HG02884 (cell line): ENCODE measurements at regions not wholly inside any gene's neighbourhood (a gene's known extent, or its start where the extent isn't known, plus 50 kb on each side); places are given as distances from the start of the nearest gene placed in this dataset.
"Not testable (repeated sequence)": the region's sequence is repeated elsewhere in the genome, so short reads cannot be mapped to it uniquely, and the experiment has no call there.

Experiments used
- ATAC-seq: cut with Tn5 transposase; IDR thresholded peaks from one replicate; pipeline ENCODE4 v1.9.1; 2021; ENCODE audit warnings: mild to moderate bottlenecking, moderate library complexity; ENCODE audit not compliant: unreplicated experiment

- ATAC-seq, result not testable (repeated sequence)
These were observed 236.5 kb upstream of the POGK start for GRCh38 chr1:166602801-166603200.

- no peak for ATAC-seq
These were observed 236.0 kb upstream of the POGK start for GRCh38 chr1:166603296-166603695.

GRCh38 chr1:166605137-166605536 is 234.1 kb upstream of the POGK start:
- no peak for ATAC-seq

- no peak for ATAC-seq
These were observed 226.4 kb upstream of the POGK start for GRCh38 chr1:166612886-166613285.

- ATAC-seq, result no peak
These were observed 223.1 kb upstream of the POGK start for GRCh38 chr1:166616206-166616605.

- ATAC-seq, result no peak
These were observed 212.6 kb upstream of the POGK start for GRCh38 chr1:166626711-166627110.

GRCh38 chr1:166627558-166627957 is 211.7 kb upstream of the POGK start:
- no peak for ATAC-seq

GRCh38 chr1:166628259-166628658 is 211.0 kb upstream of the POGK start:
- no peak for ATAC-seq

DNA sequence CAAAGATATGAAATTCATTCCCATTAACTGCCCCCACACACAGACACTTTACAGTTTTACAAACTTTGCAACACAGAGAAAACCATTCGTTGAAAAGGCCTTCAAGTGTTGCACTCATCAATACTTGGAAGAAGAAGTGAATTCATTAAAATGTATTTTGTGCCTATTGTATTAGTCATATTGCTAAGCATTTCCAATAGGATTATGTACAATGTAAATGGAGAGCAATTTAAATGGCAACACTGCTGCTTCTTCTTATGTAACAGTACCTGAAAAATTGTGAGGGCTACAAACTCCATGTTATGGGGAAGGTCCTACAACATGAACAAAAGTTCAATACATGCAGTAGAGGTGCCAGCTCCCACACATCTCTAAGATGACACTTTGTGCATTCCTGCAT is 209.3 kb upstream of the POGK start:
- no peak for ATAC-seq

DNA sequence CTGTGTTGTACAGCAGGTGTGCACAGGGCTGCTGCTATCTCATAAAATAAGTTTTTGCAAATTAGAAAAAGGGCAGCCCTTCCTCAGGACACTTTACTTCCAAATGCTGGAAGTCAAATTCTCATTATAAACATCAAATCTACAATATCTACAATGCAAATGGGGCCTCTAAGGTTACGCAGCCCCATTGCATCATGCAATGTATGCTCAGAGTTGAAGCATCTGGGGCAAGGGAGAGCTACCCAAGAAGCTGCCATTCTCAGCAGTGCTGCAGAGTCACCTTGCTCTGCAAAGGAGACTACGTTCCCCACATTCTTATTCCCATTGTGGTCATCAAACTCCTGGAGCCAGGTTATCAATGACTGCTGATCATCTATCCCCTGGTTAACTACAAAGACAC is 208.9 kb upstream of the POGK start:
- no peak for ATAC-seq

- ATAC-seq, result no peak
These were observed 201.1 kb upstream of the POGK start for GRCh38 chr1:166638137-166638536.

DNA sequence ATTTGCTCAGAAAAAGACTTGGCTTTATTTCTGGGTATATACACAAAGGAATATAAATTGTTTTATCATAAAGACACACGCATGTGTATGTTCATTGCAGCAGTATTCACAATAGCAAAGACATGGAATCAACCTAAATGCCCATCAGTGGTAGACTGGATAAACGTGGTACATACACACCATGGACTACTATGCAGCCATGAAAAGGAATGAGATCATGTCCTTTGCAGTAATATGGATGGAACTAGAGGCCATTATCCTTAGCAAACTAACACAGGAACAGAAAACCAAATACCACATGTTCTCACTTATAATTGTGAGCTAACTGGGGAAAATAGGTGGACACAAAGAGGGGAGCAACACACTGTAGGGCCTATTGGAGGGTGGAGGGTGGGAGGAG is 182.0 kb upstream of the POGK start:
- not testable (repeated sequence) for ATAC-seq

- not testable (repeated sequence) for ATAC-seq
These were observed 172.5 kb upstream of the POGK start for GRCh38 chr1:166666790-166667189.

- ATAC-seq, result not testable (repeated sequence)
These were observed 171.7 kb upstream of the POGK start for GRCh38 chr1:166667600-166667999.

GRCh38 chr1:166671627-166672026 is 167.6 kb upstream of the POGK start:
- ATAC-seq, result no peak

DNA sequence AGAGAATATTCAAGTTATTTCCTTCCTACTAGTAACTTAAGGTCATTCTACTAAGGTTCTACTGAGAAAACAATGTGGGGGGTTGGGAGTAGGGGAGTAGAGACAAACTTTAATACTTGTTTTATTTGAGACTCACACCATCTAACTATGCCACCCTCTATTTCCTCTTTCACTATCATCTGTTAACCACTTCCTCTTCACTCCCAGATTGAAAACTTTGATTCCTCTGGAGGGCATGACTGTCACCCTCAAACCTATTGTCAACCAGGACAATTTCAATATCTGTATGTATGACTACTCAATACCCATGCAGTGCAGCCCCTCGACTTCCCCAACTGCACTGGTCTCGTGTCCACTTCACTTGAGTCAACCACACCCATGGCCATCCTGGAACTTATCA is 165.6 kb upstream of the POGK start:
- ATAC-seq, result no peak

DNA sequence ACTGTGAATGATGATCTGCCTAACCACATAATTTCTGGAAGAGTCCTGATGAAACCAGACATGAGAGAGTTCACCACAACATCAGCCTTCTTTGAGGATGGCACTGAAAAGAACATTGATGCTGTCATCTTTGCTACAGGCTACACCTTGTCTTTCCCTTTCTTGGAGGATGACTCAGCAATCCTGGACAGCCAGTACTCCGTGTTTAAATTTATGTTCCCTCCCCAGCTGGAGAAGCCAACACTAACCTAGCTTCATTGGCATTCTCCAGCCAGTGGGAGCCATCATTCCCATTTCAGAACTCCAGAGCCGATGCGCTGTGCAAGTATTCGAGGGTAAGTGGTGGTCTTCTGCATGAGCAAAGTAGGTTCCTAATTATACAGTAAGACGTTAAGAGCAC is 164.1 kb upstream of the POGK start:
- ATAC-seq, result no peak

DNA sequence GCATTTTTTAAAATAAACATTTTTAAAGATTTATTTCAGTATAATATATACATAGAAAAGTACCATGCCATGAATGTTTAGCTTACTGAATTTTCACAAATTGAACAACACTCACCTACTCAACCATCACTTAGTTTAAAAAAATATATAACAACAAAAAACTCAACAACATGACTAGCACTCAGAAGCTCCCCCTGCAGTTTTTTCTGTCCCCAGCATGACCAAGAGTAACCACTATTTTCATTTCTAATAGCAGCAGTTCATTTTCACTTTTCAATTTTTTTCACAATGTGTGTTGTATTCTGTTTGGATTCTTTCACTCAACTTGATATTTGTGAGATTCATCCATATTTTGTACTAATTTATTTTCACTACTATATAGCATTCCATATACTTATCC is 162.3 kb upstream of the POGK start:
- ATAC-seq, result no peak

DNA sequence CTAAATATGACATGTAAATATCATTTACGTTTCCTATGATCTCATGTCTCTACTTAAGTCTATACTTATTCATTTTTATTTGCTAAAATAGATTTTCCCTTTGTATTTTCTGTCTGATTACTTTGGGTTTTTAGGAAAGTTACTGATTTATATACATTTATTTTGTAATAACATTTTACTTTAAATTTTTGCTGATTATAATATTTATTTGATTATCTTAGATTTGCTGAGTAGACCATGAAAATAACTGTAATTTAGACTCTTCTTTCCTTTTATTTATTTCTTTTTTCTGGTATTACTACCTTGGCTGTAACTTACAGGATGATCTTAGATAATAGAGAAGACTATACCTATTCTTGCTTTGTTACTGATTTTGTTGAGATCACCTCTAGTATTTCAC is 159.9 kb upstream of the POGK start:
- ATAC-seq, result no peak

- ATAC-seq, result no peak
These were observed 156.7 kb upstream of the POGK start for GRCh38 chr1:166682588-166682987.

- not testable (repeated sequence) for ATAC-seq
These were observed 154.6 kb upstream of the POGK start for GRCh38 chr1:166684669-166685068.

DNA sequence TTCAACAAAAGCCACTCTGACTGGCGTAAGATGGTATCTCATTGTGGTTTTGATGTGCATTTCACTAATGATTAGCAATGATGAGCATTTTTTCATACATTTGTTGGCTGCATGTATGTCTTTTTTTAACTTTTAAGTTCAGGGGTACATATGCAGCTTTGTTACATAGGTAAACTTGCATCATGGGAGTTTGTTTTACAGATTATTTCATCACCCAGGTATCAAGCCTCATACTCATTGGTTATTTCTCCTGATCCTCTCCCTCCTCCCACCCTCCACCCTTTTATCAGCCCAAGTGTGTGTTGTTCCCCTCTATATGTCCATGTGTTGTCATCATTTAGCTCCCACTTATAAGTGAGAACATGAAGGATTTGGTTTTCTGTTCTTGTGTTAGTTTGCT is 154.1 kb upstream of the POGK start:
- no peak for ATAC-seq

DNA sequence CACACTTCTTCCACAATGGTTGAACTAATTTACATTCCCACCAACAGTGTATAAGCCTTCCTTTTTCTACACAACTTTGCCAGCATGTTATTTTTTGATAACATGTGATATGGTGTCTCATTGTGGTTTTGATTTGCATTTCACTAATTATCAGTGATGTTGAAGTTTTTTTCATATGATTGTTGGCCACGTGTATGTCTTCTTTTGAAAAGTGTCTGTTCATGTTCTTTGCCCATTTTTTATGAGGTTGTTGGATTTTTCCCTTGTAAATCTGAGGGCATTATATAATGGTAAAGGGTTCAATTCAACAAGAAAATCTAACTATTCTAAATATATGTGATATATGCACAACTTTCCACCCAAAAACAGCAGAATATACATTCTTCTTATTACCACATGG is 153.4 kb upstream of the POGK start:
- ATAC-seq, result not testable (repeated sequence)

DNA sequence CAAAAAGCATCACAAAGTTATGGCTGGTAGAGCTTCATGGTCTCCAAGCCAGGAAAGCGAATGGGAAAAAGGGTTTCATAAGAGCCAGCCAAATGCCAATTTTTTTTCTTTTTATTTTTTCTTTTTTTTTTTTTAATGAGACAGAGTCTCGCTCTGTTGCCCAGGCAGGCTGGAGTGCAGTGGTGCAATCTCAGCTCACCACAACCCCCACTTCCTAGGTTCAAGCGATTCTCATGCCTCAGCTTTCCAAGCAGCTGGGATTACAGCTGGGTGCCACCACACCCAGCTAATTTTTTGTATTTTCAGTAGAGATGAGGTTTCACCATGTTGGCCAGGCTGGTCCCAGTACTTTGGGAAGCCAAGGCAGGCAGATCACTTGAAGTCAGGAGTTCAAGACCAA is 148.7 kb upstream of the POGK start:
- ATAC-seq, result not testable (repeated sequence)
